ENCODE measurements at regions not wholly inside any gene's neighbourhood (a gene's known extent, or its start where the extent isn't known, plus 50 kb on each side); places are given as distances from the start of the nearest gene placed in this dataset.

DNA sequence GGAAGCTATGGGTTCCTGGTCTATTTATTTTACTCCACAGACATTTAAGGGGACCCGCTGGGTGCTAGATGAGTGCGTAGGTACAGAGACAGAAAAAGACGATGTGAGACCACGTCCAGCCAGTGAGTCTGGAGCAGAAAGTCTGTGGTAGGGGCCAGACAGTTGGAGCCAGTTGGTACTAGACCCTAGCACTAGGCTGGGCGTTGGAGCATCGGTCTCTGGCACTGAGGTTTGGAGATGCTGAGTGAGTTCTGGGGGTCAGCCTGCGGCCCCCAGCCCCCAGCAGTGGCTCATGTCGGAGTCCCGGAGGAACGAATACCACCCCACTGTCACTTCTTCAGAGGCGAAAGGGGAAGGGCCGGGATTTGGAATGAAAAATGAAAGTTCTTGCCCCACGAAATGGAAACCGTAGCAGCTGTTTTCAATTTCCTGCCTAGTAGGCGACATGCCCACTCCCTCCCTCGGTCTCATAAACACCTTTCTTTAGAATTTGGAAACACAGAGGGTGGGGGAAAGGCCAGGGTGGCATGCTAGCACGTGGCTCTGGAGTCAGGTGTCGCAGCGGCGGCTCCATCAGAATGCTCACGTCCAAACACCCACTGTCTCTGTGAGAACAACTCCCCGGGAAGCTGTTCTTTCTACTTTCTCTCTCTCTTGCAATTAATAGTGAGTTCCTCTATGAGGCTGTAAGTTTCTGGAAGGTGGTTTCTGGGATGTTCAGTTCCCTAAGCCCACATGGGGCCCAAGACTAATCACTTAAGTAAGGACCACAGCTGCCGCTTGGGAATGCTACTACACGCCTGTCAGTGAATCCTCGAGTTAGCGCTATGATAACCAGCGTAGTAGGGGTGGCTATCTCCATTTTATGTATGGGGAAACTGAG, 96.8 kb downstream of the IRF8 start:
- Histone ChIP-seq H3K9me3 (ENCODE audit: severe bottlenecking) (no peaks in the 10 kb centered on the region), H3K27me3 (ENCODE audit: insufficient read depth, low read depth, severe bottlenecking) (no peaks in the 10 kb centered on the region), H3K27ac (no peak overlapping the region), H3K36me3 (no peaks in the 10 kb centered on the region), H3K4me3 (ENCODE audit: low read depth, low read length) (no peak overlapping the region)
- no peak for TF ChIP-seq CTCF (IDR thresholded peaks at IDR 0.05; ENCODE audit: low read depth, low read length)
- no peak for DNase-seq

DNA sequence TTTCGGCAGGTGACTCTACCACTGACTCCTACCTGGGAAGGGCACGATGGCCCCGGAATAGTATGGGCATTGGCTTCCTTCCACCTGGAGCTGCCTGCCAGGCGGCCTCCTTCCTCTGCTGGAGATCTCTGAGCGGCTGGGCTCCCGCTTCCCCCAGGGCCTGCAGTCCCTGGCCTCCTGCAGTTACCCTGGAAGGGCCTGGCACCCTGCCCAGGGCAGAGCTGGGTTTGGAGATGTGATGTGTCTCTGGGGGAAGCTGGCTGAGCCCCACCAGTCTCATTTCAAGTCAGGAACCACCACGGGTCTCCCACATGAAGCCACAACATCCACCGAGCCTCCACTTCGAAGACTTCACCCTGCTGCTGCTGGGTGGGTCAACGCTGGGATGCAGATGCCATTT, 97.9 kb downstream of the IRF8 start:
- H3K4me3 ChIP-seq (ENCODE audit: low read depth, low read length), result no peak overlapping the region
- H3K27me3 ChIP-seq (ENCODE audit: insufficient read depth, low read depth, severe bottlenecking), result no peaks in the 10 kb centered on the region
- H3K36me3 ChIP-seq, result no peaks in the 10 kb centered on the region
- no peak overlapping the region for H3K27ac ChIP-seq
- no peak for DNase-seq
- H3K9me3 ChIP-seq (ENCODE audit: severe bottlenecking), result no peaks in the 10 kb centered on the region
- no peak for TF ChIP-seq CTCF (IDR thresholded peaks at IDR 0.05; ENCODE audit: low read depth, low read length)

DNA sequence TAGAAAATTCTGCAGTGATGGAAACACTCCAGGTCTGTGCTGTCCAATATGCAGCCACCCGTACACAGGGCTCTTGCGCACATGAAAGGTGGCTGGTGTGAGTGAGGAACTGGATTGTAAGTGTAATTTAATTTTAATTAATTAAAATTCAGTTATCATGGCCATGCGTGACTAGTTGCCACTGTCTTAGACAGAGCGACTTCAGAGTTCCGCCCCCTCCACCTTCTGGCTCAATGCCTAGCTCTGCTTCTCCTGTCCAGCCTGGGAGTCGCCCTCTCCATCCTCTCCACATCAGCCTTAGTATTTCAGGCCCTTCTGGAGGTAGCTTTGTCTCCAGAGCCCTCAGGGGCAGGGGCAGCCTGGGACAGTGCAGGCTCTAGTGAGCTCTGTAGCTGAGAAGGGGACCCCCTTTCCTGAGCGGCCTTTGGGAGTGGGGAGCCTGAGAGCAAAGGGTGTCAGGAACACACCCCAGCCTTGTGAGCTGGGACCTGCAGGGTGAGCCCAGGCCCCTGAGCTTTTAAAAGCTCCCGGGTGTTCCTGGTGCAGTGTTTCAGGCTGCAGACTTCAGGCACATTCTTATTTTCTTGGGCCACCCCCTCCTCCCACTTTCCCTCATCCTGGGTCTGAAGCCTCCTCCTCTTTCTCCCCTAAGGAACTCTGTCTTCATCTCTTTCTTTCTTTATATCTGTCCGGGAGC, 99.4 kb downstream of the IRF8 start:
- Histone ChIP-seq H3K27me3 (ENCODE audit: insufficient read depth, low read depth, severe bottlenecking) (no peaks in the 10 kb centered on the region), H3K27ac (no peak overlapping the region), H3K4me3 (ENCODE audit: low read depth, low read length) (no peak overlapping the region), H3K9me3 (ENCODE audit: severe bottlenecking) (no peaks in the 10 kb centered on the region), H3K36me3 (no peaks in the 10 kb centered on the region)
- no peak for TF ChIP-seq CTCF (IDR thresholded peaks at IDR 0.05; ENCODE audit: low read depth, low read length)
- DNase-seq, result no peak

- Histone ChIP-seq H3K4me3 (ENCODE audit: low read depth, low read length) (no peak overlapping the region), H3K36me3 (no peaks in the 10 kb centered on the region), H3K27me3 (ENCODE audit: insufficient read depth, low read depth, severe bottlenecking) (no peaks in the 10 kb centered on the region), H3K27ac (no peak overlapping the region), H3K9me3 (ENCODE audit: severe bottlenecking) (no peaks in the 10 kb centered on the region)
- no peak for TF ChIP-seq CTCF (IDR thresholded peaks at IDR 0.05; ENCODE audit: low read depth, low read length)
- DNase-seq, result no peak
These were observed 100.1 kb downstream of the IRF8 start for GRCh38 chr16:85998868-85999729.

DNA sequence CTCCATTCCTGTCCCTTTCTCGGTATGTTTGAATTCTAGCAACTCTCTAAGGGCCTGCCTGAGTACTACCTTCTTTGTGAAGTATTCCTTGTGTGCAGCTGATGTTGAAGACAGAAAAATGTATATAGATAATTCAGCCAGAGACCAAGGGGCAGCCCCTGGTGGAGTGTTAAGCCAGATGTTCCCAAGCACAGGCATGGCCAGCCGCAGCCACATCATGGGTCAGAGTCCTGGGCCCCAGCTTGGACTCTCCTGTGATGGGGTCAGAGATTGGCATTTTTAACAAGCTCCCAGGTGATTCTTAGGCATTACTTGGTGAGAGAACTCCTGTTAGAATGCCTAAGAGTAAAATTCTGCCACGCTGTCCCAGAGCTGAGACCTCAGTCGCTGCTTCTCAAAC, 100.8 kb downstream of the IRF8 start:
- no peaks in the 10 kb centered on the region for H3K9me3 ChIP-seq (ENCODE audit: severe bottlenecking)
- H3K27me3 ChIP-seq (ENCODE audit: insufficient read depth, low read depth, severe bottlenecking), result no peaks in the 10 kb centered on the region
- no peak overlapping the region for H3K27ac ChIP-seq
- TF ChIP-seq CTCF (IDR thresholded peaks at IDR 0.05; ENCODE audit: low read depth, low read length), result no peak
- H3K36me3 ChIP-seq, result no peaks in the 10 kb centered on the region
- no peak overlapping the region for H3K4me3 ChIP-seq (ENCODE audit: low read depth, low read length)
- DNase-seq, result no peak
